GM19455 (cell line): ENCODE measurements at regions not wholly inside any gene's neighbourhood (a gene's known extent, or its start where the extent isn't known, plus 50 kb on each side); places are given as distances from the start of the nearest gene placed in this dataset.
"Not testable (repeated sequence)": the region's sequence is repeated elsewhere in the genome, so short reads cannot be mapped to it uniquely, and the experiment has no call there.

Experiments used
- ATAC-seq: cut with Tn5 transposase; IDR thresholded peaks from one replicate; pipeline ENCODE4 v1.9.1; 2021; ENCODE audit not compliant: unreplicated experiment

DNA sequence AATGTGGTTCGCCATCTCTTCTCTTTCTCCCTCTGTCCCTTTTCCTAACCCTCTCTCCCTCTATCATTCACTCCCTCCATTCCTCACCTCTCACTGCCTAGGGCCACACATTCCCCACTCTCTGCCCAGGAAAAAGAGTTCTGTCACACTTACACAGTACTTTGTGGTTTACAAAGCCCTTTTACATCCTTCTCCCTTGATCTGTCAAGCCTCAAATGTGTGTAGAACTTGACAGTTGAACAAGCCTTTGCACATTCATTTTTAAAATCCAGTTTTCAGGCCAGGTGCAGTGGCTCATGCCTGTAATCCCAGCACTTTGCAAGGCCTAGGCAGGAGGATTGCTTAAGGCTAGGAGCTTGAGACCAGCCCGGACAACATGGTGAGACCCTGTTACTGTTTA lies 156.3 kb downstream of the VSIG4 start:
- ATAC-seq, result no peak

- ATAC-seq, result no peak
Observed at GRCh38 chrX:65879977-65880799, 159.7 kb downstream of the VSIG4 start.

- ATAC-seq, result no peak
Observed at GRCh38 chrX:65878456-65878855, 161.4 kb downstream of the VSIG4 start.

DNA sequence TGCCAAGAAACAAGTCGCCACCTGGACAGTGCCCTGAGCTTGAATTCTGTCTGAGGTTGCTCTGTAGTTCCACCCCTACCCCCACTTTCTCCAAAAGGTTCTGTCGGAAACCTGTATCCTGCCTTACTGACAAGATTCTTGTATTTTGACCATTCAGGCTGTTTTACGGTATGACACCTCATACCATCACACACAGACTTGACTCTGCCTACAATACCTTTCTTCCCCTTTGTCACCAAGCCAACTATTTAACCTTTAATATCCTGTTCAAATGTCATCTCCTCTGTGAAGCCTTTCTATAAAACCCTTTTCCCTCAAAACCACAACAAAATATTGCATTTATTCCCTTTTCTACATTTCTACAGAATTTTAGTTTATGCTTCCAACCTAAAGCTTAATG lies 161.9 kb downstream of the VSIG4 start:
- ATAC-seq, result no peak

- not testable (repeated sequence) for ATAC-seq
Observed at GRCh38 chrX:65875614-65876013, 164.3 kb downstream of the VSIG4 start.

DNA sequence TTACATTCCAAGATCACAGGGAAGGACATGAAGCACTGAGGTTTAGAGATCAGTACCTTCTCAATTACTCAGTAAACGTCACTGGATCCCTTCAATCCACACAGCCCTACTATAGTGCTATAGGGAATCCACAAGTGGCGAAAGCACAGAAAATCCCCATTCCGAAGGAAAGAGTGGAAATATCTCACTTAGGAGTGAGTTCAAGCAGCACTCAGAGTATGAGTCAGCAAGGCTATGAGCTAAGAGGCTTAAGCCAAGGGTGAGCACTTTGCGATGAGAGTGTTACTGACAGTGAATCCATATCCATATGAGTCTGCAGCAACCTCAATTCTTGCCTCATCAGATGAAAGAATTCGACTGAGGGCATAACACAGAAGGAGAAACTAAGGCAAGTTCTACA lies 165.1 kb downstream of the VSIG4 start:
- no peak for ATAC-seq

GRCh38 chrX:65874110-65874509 lies 165.8 kb downstream of the VSIG4 start:
- no peak for ATAC-seq

DNA sequence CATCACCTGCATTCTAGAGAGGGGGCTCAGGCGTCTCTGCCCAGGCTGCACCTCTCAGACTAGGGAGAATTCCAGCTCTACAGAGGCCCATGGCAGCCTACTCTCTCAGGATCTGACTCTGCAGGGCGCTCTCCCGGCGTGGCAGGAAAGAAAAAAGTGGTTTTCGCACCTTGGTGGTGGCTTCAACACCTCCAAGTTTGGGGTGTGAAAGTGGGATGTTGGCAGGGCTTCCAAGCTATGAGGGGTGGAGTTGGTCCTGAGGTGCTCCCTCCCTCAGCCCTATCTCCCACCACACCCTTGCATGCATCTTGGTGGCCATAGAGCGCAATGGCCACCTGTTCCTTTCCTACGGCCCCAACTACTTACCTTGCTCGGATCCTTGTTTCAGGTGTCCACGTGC lies 166.5 kb downstream of the VSIG4 start:
- no peak for ATAC-seq

DNA sequence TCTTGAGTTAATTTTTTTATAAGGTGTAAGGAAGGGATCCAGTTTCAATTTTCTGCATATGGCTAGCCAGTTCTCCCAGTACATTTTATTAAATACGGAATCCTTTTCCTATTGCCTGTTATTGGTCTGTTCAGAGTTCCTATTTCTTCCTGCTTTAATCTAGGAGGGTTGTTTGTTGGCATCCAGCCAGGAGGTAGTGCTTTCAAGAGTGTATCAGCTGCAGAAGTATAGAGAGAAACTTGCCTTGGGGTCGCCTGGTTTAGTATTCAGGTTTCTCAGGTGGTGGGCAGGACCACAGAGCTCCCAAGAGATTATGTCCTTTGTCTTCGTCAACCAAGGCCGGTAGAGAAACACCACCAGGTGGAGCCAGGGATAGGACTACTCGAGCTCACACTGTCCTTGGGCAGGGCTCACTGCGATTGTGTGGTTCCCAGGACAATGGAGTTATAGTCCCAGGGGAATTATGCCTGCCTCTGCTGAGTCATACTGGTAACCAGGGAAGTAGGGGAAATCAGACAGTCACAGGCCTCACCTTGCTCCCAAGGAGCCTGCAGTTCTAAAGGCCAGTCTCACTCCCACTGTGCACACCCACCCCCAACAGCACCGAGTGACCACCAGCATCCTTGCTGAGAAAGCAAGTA lies 168.1 kb downstream of the VSIG4 start:
- ATAC-seq, result no peak

GRCh38 chrX:65870544-65870943 lies 169.3 kb downstream of the VSIG4 start:
- not testable (repeated sequence) for ATAC-seq

- ATAC-seq, result no peak
Observed at GRCh38 chrX:65866773-65867172, 173.1 kb downstream of the VSIG4 start.

- ATAC-seq, result no peak
Observed at GRCh38 chrX:65866146-65866545, 173.7 kb downstream of the VSIG4 start.

- ATAC-seq, result no peak
Observed at GRCh38 chrX:65862638-65863037, 177.2 kb downstream of the VSIG4 start.

DNA sequence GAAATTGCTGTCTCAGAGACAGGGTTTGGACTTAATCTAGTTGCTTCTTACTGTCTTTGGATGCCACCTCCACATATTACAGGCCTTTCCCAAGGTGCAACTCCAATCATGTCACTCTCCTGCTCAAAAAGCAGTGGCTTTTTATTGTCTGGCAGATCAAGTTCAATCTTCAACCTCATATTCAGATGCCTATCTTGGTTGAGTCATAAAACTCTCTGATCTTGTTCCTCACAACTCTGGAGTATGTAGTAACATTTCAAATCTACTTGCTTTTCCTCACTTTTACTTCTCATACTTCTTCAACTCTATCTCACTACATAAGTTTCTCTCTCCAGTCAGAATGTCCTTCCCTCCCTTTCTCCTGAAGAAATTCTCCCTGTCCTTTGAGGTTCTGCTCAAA lies 180.6 kb downstream of the VSIG4 start:
- no peak for ATAC-seq

DNA sequence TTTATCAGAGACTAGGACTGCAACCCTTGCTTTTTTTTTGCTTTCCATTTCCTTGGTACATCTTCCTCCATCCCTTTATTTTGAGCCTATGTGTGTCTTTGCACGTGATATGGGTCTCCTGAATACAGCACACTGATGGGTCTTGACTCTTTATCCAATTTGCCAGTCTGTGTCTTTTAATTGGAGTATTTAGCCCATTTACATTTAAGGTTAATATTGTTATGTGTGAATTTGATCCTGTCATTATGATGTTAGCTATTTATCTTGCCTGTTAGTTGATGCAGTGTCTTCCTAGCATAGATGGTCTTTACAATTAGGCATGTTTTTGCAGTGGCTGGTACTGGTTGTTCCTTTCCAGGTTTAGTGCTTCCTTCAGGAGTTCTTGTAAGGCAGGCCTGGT lies 185.4 kb downstream of the VSIG4 start:
- not testable (repeated sequence) for ATAC-seq

GRCh38 chrX:65851306-65851705 lies 183.9 kb downstream of the MSN start:
- ATAC-seq, result not testable (repeated sequence)

DNA sequence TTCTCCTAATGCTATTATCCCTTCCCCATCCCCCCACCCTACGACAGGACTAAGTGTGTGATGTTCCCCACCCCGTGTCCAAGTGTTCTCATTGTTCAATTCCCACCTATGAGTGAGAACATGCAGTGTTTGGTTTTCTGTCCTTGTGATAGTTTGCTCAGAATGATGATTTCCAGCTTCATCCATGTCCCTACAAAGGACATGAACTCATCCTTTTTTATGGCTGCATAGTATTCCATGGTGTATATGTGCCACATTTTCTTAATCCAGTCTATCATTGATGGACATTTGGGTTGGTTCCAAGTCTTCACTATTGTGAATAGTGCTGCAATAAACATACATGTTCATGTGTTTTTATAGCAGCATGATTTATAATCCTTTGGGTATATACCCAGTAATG lies 183.4 kb downstream of the MSN start:
- not testable (repeated sequence) for ATAC-seq

GRCh38 chrX:65846974-65847373 lies 179.5 kb downstream of the MSN start:
- ATAC-seq, result no peak

GRCh38 chrX:65841263-65841662 lies 173.8 kb downstream of the MSN start:
- ATAC-seq, result no peak

DNA sequence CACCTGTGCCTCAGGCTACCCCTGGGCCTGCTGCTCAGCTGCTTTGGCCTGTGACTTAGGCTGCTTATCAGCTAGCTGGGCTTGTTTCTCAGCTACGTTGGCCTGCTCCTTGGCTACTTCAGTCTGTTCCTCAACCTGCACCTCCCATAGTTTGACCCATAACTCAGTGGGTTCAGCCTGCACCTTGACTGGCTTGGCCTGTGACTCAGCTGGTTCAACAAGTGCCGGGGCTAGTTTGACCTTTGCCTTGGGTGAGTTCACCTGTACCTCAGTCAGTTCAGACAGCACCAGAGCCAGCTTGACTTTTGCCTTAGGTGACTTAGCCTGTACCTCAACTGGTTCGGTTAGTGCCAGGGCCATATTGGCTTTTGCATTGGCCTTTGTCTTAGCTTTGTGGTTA lies 171.2 kb downstream of the MSN start:
- no peak for ATAC-seq

- ATAC-seq, result no peak
Observed at GRCh38 chrX:65837875-65838549, 170.6 kb downstream of the MSN start.

GRCh38 chrX:65831268-65831667 lies 163.8 kb downstream of the MSN start:
- no peak for ATAC-seq
